ENCODE measurements at regions not wholly inside any gene's neighbourhood (a gene's known extent, or its start where the extent isn't known, plus 50 kb on each side); places are given as distances from the start of the nearest gene placed in this dataset.
A peak's percentile ranks its signal among the peaks of the same experiment; 100 is the strongest.
"Not testable (repeated sequence)": the region's sequence is repeated elsewhere in the genome, so short reads cannot be mapped to it uniquely, and the experiment has no call there.

- WGBS, 2 experiments (ENCODE audit: extremely low coverage in 2 of 2, insufficient read length in 1 of 2): no CpG with 5 or more reads among the region's 3 CpGs
- Histone ChIP-seq H3K9ac (ENCODE audit: low read depth, low read length) (no peak overlapping the region), H3K56ac (ENCODE audit: extremely low read depth, insufficient read depth, low read length) (no peak overlapping the region), H3K79me1 (ENCODE audit: low read depth in 1 of 2, low read length in 2 of 2) (no peaks in the 10 kb centered on the region), H2AK9ac (replicated peaks; ENCODE audit: low read depth, low read length, poor library complexity) (peak overlapping the region; percentile 56), H4K5ac (ENCODE audit: low read depth, low read length) (no peak overlapping the region), H3K18ac (ENCODE audit: low read depth, low read length) (no peak overlapping the region), H3K27me3 (ENCODE audit: control insufficient read depth, insufficient read depth, low read length) (no peaks in the 10 kb centered on the region), H2BK20ac (ENCODE audit: low read depth, low read length) (0 out of 2 replicates have a peak overlapping the region, but pooled peaks have one; percentile 10), H3K4me2 (ENCODE audit: low read depth, low read length) (no peak overlapping the region), H3K14ac (replicated peaks; ENCODE audit: low read depth, low read length) (no peak overlapping the region), H3K23ac (ENCODE audit: low read depth, low read length) (0 out of 2 replicates have a peak overlapping the region, but pooled peaks have one; percentile 36), H3K9me1 (ENCODE audit: insufficient read depth, low read length) (no peaks in the 10 kb centered on the region), H3K9me3 (ENCODE audit: control insufficient read depth, insufficient read depth, low read length) (no peaks in the 10 kb centered on the region), H4K91ac (ENCODE audit: insufficient read depth, low read depth, low read length) (no peak overlapping the region; the same call in 1 of the 2 replicates), H3K4ac (ENCODE audit: low read depth, low read length) (no peak overlapping the region; the same call in 1 of the 2 replicates), H3K27ac (ENCODE audit: insufficient read depth, low read length) (no peak overlapping the region), H2AK5ac (ENCODE audit: low read depth, low read length) (no peak overlapping the region), H3K4me3 (ENCODE audit: insufficient read depth, low read depth, low read length) (no peak overlapping the region), H4K8ac (ENCODE audit: low read depth in 2 of 2, low read length in 2 of 2) (no peak overlapping the region), H4K20me1 (ENCODE audit: insufficient read depth, low read length) (no peaks in the 10 kb centered on the region), H2BK15ac (ENCODE audit: low read depth, low read length) (no peak overlapping the region; the same call in 2 of the 3 replicates), H2BK120ac (ENCODE audit: low read depth, low read length) (no peak overlapping the region), H3K36me3 (ENCODE audit: control insufficient read depth, insufficient read depth, low read length) (no peaks in the 10 kb centered on the region), H2BK5ac (ENCODE audit: low read depth, low read length, poor library complexity, severe bottlenecking) (no peak overlapping the region), H2AFZ (replicated peaks; ENCODE audit: low read length, poor library complexity) (peak overlapping the region; percentile 26), H3K4me1 (ENCODE audit: control insufficient read depth, insufficient read depth, low read length) (peaks cover 2% of the 10 kb centered on the region; the same call in 1 of the 2 replicates)
- no peak; the same call in 1 of the 2 replicates for ATAC-seq (ENCODE audit: low read depth)
- intact Hi-C loops (cut with micrococcal nuclease): loop anchor here (5.0 kb wide), 3 partner anchors 260 to 695 kb away; partner anchors contain the start of gene SLC16A7
- no peak for DNase-seq
- dilution Hi-C loops (cut with HindIII; ENCODE audit: low sequenced_read_pairs, unreplicated experiment): no loop called here
- ChIA-PET POLR2A (ENCODE audit: unreplicated experiment) (no interaction called here), CTCF (interaction anchor here (2.5 kb wide), 1 partner anchor 39 kb away, joined by 21 read pairs; no protein-coding TSS in a partner anchor)
- TF ChIP-seq MAZ (IDR thresholded peaks at IDR 0.05; ENCODE audit: borderline replicate concordance, low read depth, low read length) (no peak), ELK1 (IDR thresholded peaks at IDR 0.05; ENCODE audit: borderline replicate concordance, low read depth, low read length) (no peak), NFE2L2 (IDR thresholded peaks at IDR 0.05; ENCODE audit: low read depth, low read length) (no peak), RFX5 (IDR thresholded peaks at IDR 0.05; ENCODE audit: low read depth, low read length) (no peak)
- in situ Hi-C loops (cut with MboI; ENCODE audit: low sequenced_read_pairs): no loop called here
- BruUV-seq (replicated peaks): no TSS peak
Measured at GRCh38 chr12:59111851-59112250, 191.5 kb upstream of the LRIG3 start.

GRCh38 chr12:59108516-59108915 is 188.2 kb upstream of the LRIG3 start:
- dilution Hi-C loops (cut with HindIII; ENCODE audit: low sequenced_read_pairs, unreplicated experiment): not testable (repeated sequence)

More at GRCh38 chr12:59108516-59108915, 188.2 kb upstream of the LRIG3 start:
- H2BK5ac ChIP-seq (ENCODE audit: low read depth, low read length, poor library complexity, severe bottlenecking); H4K5ac ChIP-seq (ENCODE audit: low read depth, low read length); H2BK120ac ChIP-seq (ENCODE audit: low read depth, low read length); H3K23ac ChIP-seq (ENCODE audit: low read depth, low read length); H3K9me3 ChIP-seq (ENCODE audit: control insufficient read depth, insufficient read depth, low read length); H4K8ac ChIP-seq (ENCODE audit: low read depth in 2 of 2, low read length in 2 of 2); H3K4me3 ChIP-seq (ENCODE audit: insufficient read depth, low read depth, low read length); H2BK20ac ChIP-seq (ENCODE audit: low read depth, low read length); H3K79me1 ChIP-seq (ENCODE audit: low read depth in 1 of 2, low read length in 2 of 2); H2AFZ ChIP-seq (replicated peaks; ENCODE audit: low read length, poor library complexity); H4K91ac ChIP-seq (ENCODE audit: insufficient read depth, low read depth, low read length); H2AK5ac ChIP-seq (ENCODE audit: low read depth, low read length); H3K18ac ChIP-seq (ENCODE audit: low read depth, low read length); H3K4ac ChIP-seq (ENCODE audit: low read depth, low read length); H3K9me1 ChIP-seq (ENCODE audit: insufficient read depth, low read length); H3K14ac ChIP-seq (replicated peaks; ENCODE audit: low read depth, low read length); H3K56ac ChIP-seq (ENCODE audit: extremely low read depth, insufficient read depth, low read length); DNase-seq; intact Hi-C loops (cut with micrococcal nuclease); ATAC-seq (ENCODE audit: low read depth); H3K4me1 ChIP-seq (ENCODE audit: control insufficient read depth, insufficient read depth, low read length); H3K36me3 ChIP-seq (ENCODE audit: control insufficient read depth, insufficient read depth, low read length); H3K4me2 ChIP-seq (ENCODE audit: low read depth, low read length); POLR2A ChIA-PET (ENCODE audit: unreplicated experiment); in situ Hi-C loops (cut with MboI; ENCODE audit: low sequenced_read_pairs); H2BK15ac ChIP-seq (ENCODE audit: low read depth, low read length); H3K27me3 ChIP-seq (ENCODE audit: control insufficient read depth, insufficient read depth, low read length); H3K9ac ChIP-seq (ENCODE audit: low read depth, low read length); H2AK9ac ChIP-seq (replicated peaks; ENCODE audit: low read depth, low read length, poor library complexity); CTCF ChIA-PET; BruUV-seq (replicated peaks); H4K20me1 ChIP-seq (ENCODE audit: insufficient read depth, low read length); H3K27ac ChIP-seq (ENCODE audit: insufficient read depth, low read length): not testable (repeated sequence)
- WGBS, 2 experiments (ENCODE audit: extremely low coverage in 2 of 2, insufficient read length in 1 of 2): no CpG with 5 or more reads among the region's 8 CpGs

Data from IMR-90 (cell line).